ENCODE measurements at regions not wholly inside any gene's neighbourhood (a gene's known extent, or its start where the extent isn't known, plus 50 kb on each side); places are given as distances from the start of the nearest gene placed in this dataset.

GRCh38 chr12:5102806-5103205 is 59.1 kb downstream of the KCNA5 start:
- no peak for TF ChIP-seq CREB1 (CRISPR knock-in tag; IDR thresholded peaks at IDR 0.05; ENCODE audit: low read depth)
- no peak for TF ChIP-seq REST (IDR thresholded peaks at IDR 0.05; ENCODE audit: unreplicated experiment)
- TF ChIP-seq ZNF114 (CRISPR knock-in tag; IDR thresholded peaks at IDR 0.05) = no peak
- TF ChIP-seq EZH2 (IDR thresholded peaks at IDR 0.05; ENCODE audit: low read depth, unreplicated experiment) = no peak
- TF ChIP-seq, protein P1, sequence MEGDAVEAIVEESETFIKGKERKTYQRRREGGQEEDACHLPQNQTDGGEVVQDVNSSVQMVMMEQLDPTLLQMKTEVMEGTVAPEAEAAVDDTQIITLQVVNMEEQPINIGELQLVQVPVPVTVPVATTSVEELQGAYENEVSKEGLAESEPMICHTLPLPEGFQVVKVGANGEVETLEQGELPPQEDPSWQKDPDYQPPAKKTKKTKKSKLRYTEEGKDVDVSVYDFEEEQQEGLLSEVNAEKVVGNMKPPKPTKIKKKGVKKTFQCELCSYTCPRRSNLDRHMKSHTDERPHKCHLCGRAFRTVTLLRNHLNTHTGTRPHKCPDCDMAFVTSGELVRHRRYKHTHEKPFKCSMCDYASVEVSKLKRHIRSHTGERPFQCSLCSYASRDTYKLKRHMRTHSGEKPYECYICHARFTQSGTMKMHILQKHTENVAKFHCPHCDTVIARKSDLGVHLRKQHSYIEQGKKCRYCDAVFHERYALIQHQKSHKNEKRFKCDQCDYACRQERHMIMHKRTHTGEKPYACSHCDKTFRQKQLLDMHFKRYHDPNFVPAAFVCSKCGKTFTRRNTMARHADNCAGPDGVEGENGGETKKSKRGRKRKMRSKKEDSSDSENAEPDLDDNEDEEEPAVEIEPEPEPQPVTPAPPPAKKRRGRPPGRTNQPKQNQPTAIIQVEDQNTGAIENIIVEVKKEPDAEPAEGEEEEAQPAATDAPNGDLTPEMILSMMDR (conservative IDR thresholded peaks at IDR 0.05; ENCODE audit: low read depth in 2 of 2) = no peak
- no peak for TF ChIP-seq POLR2AphosphoS5 (IDR thresholded peaks at IDR 0.05; ENCODE audit: low read depth)
- no peak for TF ChIP-seq ZNF331 (CRISPR knock-in tag; IDR thresholded peaks at IDR 0.05; ENCODE audit: low read depth)
- TF ChIP-seq, protein P2, sequence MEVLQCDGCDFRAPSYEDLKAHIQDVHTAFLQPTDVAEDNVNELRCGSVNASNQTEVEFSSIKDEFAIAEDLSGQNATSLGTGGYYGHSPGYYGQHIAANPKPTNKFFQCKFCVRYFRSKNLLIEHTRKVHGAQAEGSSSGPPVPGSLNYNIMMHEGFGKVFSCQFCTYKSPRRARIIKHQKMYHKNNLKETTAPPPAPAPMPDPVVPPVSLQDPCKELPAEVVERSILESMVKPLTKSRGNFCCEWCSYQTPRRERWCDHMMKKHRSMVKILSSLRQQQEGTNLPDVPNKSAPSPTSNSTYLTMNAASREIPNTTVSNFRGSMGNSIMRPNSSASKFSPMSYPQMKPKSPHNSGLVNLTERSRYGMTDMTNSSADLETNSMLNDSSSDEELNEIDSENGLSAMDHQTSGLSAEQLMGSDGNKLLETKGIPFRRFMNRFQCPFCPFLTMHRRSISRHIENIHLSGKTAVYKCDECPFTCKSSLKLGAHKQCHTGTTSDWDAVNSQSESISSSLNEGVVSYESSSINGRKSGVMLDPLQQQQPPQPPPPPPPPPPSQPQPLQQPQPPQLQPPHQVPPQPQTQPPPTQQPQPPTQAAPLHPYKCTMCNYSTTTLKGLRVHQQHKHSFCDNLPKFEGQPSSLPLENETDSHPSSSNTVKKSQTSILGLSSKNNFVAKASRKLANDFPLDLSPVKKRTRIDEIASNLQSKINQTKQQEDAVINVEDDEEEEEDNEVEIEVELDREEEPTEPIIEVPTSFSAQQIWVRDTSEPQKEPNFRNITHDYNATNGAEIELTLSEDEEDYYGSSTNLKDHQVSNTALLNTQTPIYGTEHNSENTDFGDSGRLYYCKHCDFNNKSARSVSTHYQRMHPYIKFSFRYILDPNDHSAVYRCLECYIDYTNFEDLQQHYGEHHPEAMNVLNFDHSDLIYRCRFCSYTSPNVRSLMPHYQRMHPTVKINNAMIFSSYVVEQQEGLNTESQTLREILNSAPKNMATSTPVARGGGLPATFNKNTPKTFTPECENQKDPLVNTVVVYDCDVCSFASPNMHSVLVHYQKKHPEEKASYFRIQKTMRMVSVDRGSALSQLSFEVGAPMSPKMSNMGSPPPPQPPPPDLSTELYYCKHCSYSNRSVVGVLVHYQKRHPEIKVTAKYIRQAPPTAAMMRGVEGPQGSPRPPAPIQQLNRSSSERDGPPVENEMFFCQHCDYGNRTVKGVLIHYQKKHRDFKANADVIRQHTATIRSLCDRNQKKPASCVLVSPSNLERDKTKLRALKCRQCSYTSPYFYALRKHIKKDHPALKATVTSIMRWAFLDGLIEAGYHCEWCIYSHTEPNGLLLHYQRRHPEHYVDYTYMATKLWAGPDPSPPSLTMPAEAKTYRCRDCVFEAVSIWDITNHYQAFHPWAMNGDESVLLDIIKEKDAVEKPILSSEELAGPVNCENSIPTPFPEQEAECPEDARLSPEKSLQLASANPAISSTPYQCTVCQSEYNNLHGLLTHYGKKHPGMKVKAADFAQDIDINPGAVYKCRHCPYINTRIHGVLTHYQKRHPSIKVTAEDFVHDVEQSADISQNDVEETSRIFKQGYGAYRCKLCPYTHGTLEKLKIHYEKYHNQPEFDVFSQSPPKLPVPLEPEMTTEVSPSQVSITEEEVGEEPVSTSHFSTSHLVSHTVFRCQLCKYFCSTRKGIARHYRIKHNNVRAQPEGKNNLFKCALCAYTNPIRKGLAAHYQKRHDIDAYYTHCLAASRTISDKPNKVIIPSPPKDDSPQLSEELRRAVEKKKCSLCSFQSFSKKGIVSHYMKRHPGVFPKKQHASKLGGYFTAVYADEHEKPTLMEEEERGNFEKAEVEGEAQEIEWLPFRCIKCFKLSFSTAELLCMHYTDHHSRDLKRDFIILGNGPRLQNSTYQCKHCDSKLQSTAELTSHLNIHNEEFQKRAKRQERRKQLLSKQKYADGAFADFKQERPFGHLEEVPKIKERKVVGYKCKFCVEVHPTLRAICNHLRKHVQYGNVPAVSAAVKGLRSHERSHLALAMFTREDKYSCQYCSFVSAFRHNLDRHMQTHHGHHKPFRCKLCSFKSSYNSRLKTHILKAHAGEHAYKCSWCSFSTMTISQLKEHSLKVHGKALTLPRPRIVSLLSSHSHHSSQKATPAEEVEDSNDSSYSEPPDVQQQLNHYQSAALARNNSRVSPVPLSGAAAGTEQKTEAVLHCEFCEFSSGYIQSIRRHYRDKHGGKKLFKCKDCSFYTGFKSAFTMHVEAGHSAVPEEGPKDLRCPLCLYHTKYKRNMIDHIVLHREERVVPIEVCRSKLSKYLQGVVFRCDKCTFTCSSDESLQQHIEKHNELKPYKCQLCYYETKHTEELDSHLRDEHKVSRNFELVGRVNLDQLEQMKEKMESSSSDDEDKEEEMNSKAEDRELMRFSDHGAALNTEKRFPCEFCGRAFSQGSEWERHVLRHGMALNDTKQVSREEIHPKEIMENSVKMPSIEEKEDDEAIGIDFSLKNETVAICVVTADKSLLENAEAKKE (CRISPR knock-in tag; IDR thresholded peaks at IDR 0.05) = no peak
- TF ChIP-seq EZH2phosphoT487 (IDR thresholded peaks at IDR 0.05; ENCODE audit: unreplicated experiment) = no peak
